ENCODE measurements at regions not wholly inside any gene's neighbourhood (a gene's known extent, or its start where the extent isn't known, plus 50 kb on each side); places are given as distances from the start of the nearest gene placed in this dataset.

DNA sequence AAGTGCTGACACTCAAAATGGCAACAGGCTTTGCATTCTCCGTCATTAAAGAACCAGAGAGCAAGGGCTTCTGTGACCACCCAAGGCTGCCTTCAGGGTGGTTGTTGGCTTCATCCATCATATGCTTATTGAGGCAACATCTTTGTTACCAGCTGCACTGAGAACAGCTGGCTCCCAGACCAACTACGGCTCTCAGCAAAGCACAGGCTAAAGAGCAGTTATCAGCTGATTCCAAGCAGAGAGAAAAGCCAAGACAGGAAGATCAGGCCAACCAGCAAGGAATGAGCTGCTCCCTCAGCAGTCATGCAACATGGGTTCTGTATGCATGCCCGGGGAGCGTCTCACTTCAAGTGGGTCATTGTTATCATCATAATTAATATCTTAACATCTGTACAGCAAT, 358.9 kb downstream of the ACTL7B start:
- Mint-ChIP-seq H3K27me3 (ENCODE audit: unreplicated experiment) (no peaks in the 10 kb centered on the region), H3K4me3 (ENCODE audit: unreplicated experiment) (no peak overlapping the region), H3K36me3 (ENCODE audit: unreplicated experiment) (peaks cover 2% of the 10 kb centered on the region), H3K4me1 (ENCODE audit: unreplicated experiment) (no peaks in the 10 kb centered on the region), H3K27ac (ENCODE audit: unreplicated experiment) (no peak overlapping the region), H3K9me3 (ENCODE audit: unreplicated experiment) (peaks cover 13% of the 10 kb centered on the region)
- TF ChIP-seq, protein P1, sequence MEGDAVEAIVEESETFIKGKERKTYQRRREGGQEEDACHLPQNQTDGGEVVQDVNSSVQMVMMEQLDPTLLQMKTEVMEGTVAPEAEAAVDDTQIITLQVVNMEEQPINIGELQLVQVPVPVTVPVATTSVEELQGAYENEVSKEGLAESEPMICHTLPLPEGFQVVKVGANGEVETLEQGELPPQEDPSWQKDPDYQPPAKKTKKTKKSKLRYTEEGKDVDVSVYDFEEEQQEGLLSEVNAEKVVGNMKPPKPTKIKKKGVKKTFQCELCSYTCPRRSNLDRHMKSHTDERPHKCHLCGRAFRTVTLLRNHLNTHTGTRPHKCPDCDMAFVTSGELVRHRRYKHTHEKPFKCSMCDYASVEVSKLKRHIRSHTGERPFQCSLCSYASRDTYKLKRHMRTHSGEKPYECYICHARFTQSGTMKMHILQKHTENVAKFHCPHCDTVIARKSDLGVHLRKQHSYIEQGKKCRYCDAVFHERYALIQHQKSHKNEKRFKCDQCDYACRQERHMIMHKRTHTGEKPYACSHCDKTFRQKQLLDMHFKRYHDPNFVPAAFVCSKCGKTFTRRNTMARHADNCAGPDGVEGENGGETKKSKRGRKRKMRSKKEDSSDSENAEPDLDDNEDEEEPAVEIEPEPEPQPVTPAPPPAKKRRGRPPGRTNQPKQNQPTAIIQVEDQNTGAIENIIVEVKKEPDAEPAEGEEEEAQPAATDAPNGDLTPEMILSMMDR (IDR thresholded peaks at IDR 0.05): no peak
- no peak for DNase-seq (ENCODE audit: extremely low spot score, unreplicated experiment)

DNA sequence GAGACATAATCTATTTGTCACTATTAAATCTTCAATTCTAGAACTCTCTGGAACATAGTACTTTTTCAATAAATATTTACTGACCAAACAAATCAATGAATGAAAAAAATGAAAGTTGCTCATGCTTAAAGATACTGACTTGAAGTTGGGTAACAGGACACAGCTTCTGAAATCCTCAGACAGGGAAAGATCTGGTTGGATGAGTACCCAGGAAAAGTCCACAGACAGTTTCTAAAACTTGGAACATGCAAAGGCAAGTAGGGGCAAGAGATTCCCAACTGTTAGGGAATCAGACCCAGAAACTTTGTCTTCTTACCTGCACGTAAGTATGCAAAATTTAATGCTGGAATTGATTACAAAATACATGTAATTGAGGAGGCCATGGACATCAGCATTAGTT, 366.2 kb downstream of the ACTL7B start:
- Mint-ChIP-seq H3K27me3 (ENCODE audit: unreplicated experiment) (no peaks in the 10 kb centered on the region), H3K4me1 (ENCODE audit: unreplicated experiment) (peaks cover 14% of the 10 kb centered on the region), H3K9me3 (ENCODE audit: unreplicated experiment) (peaks cover 8% of the 10 kb centered on the region), H3K4me3 (ENCODE audit: unreplicated experiment) (no peak overlapping the region), H3K36me3 (ENCODE audit: unreplicated experiment) (no peaks in the 10 kb centered on the region), H3K27ac (ENCODE audit: unreplicated experiment) (no peak overlapping the region)
- no peak for DNase-seq (ENCODE audit: extremely low spot score, unreplicated experiment)
- TF ChIP-seq, protein P1 (IDR thresholded peaks at IDR 0.05): no peak

DNA sequence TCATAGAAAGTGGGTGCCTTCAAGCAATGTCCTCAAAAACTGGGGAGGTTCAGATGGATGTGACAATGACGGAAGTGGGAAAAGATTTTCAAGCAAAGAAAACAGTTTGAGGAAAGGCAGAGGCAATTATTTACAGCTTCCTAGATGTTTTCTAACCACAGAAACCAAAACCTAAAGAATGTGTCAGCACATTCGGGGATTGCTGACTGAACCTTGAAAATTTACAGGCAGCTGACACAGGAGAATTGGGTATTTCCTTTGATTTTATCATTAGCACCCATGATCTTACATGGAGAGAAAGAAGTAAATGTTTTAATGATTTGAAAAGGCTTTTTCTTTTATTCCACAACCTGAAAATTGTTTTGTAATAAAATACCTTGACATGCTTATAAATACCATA, 369.0 kb downstream of the ACTL7B start:
- Mint-ChIP-seq H3K9me3 (ENCODE audit: unreplicated experiment) (no peaks in the 10 kb centered on the region), H3K27me3 (ENCODE audit: unreplicated experiment) (no peaks in the 10 kb centered on the region)
- no peak for DNase-seq (ENCODE audit: extremely low spot score, unreplicated experiment)

DNA sequence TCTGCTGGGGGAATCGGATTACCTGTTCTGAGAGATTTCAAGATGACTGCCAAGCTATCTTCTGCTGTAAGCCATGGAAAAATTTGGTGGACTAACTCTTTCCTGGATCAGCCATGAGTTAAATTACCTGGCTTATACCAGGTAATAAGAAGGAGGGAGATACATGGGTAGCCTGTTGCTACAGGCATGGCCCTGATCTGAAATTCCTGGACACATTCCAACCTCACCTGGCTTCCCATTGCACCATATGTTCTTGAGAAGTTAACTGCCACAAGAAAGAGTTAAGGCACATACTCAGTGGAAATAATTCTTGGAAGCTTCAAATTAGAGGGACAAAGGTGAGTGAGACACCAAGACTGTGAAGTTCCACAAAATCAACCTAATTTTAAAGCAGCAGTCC, 371.3 kb downstream of the ACTL7B start:
- H3K4me1 Mint-ChIP-seq (ENCODE audit: unreplicated experiment): peaks cover 22% of the 10 kb centered on the region
- no peaks in the 10 kb centered on the region for H3K36me3 Mint-ChIP-seq (ENCODE audit: unreplicated experiment)
- no peak overlapping the region for H3K4me3 Mint-ChIP-seq (ENCODE audit: unreplicated experiment)
- no peaks in the 10 kb centered on the region for H3K9me3 Mint-ChIP-seq (ENCODE audit: unreplicated experiment)
- DNase-seq (ENCODE audit: extremely low spot score, unreplicated experiment): no peak
- no peak overlapping the region for H3K27ac Mint-ChIP-seq (ENCODE audit: unreplicated experiment)
- TF ChIP-seq, protein P1 (IDR thresholded peaks at IDR 0.05): no peak
- no peaks in the 10 kb centered on the region for H3K27me3 Mint-ChIP-seq (ENCODE audit: unreplicated experiment)

More for the DNA sequence above, 369.0 kb downstream of the ACTL7B start:
- H3K4me3 Mint-ChIP-seq (ENCODE audit: unreplicated experiment): no peak overlapping the region
- TF ChIP-seq, protein P1 (IDR thresholded peaks at IDR 0.05): no peak
- peaks cover 14% of the 10 kb centered on the region for H3K4me1 Mint-ChIP-seq (ENCODE audit: unreplicated experiment)
- H3K36me3 Mint-ChIP-seq (ENCODE audit: unreplicated experiment): no peaks in the 10 kb centered on the region
- H3K27ac Mint-ChIP-seq (ENCODE audit: unreplicated experiment): peak overlapping the region; percentile 3

DNA sequence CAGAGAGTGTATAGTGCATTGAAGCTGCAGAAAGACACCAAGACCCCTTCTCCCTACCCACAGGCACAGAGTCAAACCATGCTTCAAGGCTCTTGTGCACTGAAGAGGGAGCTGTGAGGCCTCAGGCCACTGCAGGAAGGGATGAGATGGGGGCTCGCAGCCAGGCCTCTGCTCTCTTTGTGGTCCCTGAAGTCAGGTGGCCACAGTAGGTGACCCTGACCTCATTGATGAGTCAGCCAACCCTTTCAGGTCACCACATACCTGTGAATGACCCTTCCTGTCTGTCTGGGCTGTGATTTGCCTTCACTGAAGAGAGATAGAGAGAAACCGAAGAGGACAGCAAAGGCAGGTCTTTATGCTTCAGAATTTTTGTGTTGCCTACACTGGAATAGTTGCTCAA, 372.1 kb downstream of the ACTL7B start:
- Mint-ChIP-seq H3K27me3 (ENCODE audit: unreplicated experiment) (no peaks in the 10 kb centered on the region), H3K27ac (ENCODE audit: unreplicated experiment) (no peak overlapping the region), H3K9me3 (ENCODE audit: unreplicated experiment) (no peaks in the 10 kb centered on the region), H3K4me1 (ENCODE audit: unreplicated experiment) (peaks cover 27% of the 10 kb centered on the region), H3K36me3 (ENCODE audit: unreplicated experiment) (no peaks in the 10 kb centered on the region), H3K4me3 (ENCODE audit: unreplicated experiment) (no peak overlapping the region)
- TF ChIP-seq, protein P1 (IDR thresholded peaks at IDR 0.05): no peak
- DNase-seq (ENCODE audit: extremely low spot score, unreplicated experiment): no peak

All from osteocyte (in vitro differentiated cells).